Fibroblast of lung (primary cell): ENCODE measurements at regions not wholly inside any gene's neighbourhood (a gene's known extent, or its start where the extent isn't known, plus 50 kb on each side); places are given as distances from the start of the nearest gene placed in this dataset.

ENCODE experiments used
- DNase-seq, 2 donors: peaks; one replicate each; pipeline versions ENCODE4 v3.0.0 to v3.0.0-alpha.2; 2010; ENCODE audit warnings: low read depth in 2 of 2
- H2AFZ ChIP-seq: 2 replicates; pipeline ENCODE4 v1.5.1; 2012; ENCODE audit warnings: low read length, control low read depth, inconsistent platforms
- H3K27ac ChIP-seq: 2 replicates; pipeline ENCODE4 v1.5.1; 2011; ENCODE audit warnings: low read length, control low read depth; ENCODE audit not compliant: insufficient read depth
- H3K27me3 ChIP-seq: 2 replicates; pipeline ENCODE4 v1.5.1; 2011; ENCODE audit warnings: mild to moderate bottlenecking, low read length; ENCODE audit not compliant: control insufficient read depth, insufficient read depth
- H3K36me3 ChIP-seq: 2 replicates; pipeline ENCODE4 v1.5.1; 2011; ENCODE audit warnings: low read length; ENCODE audit not compliant: control insufficient read depth, insufficient read depth
- H3K4me1 ChIP-seq: 2 replicates; pipeline ENCODE4 v1.5.1; 2011; ENCODE audit warnings: low read length; ENCODE audit not compliant: control insufficient read depth, insufficient read depth; ENCODE audit errors: extremely low read depth
- H3K4me2 ChIP-seq: 2 replicates; pipeline ENCODE4 v1.5.1; 2011; ENCODE audit warnings: low read length, control low read depth; ENCODE audit not compliant: insufficient read depth; ENCODE audit errors: extremely low read depth
- H3K4me3 ChIP-seq, 4 experiments: fragments of 200-600 bp in 1 of 4; sonication (generic) in 1 of 4; replicated peaks in 1 of 4; 2 replicates each; pipeline ENCODE4 v1.5.1; 2011 to 2016; ENCODE audit warnings: low read length in 4 of 4, low read depth in 3 of 4, mild to moderate bottlenecking in 3 of 4, control low read depth in 2 of 4, inconsistent platforms in 1 of 4, mixed read lengths in 1 of 4; ENCODE audit not compliant: insufficient read depth in 1 of 4; ENCODE audit errors: control extremely low read depth in 1 of 4
- H3K79me2 ChIP-seq: 2 replicates; pipeline ENCODE4 v1.5.1; 2012; ENCODE audit warnings: mild to moderate bottlenecking, low read length, inconsistent platforms; ENCODE audit not compliant: control insufficient read depth, insufficient read depth
- H3K9ac ChIP-seq: 2 replicates; pipeline ENCODE4 v1.5.1; 2011; ENCODE audit warnings: mild to moderate bottlenecking, low read length, control low read depth; ENCODE audit not compliant: insufficient read depth
- H3K9me3 ChIP-seq: 2 replicates; pipeline ENCODE4 v1.5.1; 2012; ENCODE audit warnings: low read depth, low read length; ENCODE audit not compliant: control insufficient read depth, insufficient read depth
- H4K20me1 ChIP-seq: 2 replicates; pipeline ENCODE4 v1.5.1; 2011; ENCODE audit warnings: low read length; ENCODE audit not compliant: control insufficient read depth, insufficient read depth; ENCODE audit errors: extremely low read depth
- CTCF ChIP-seq, 2 donors: IDR thresholded peaks in 1 of 2; conservative IDR thresholded peaks in 1 of 2; 1 replicate in 1 of 2; 2 replicates in 1 of 2; pipeline ENCODE4 v1.5.1; 2011 to 2012; ENCODE audit warnings: low read length in 2 of 2, control low read depth in 1 of 2, inconsistent platforms in 1 of 2, low read depth in 1 of 2, mild to moderate bottlenecking in 1 of 2
- EZH2 ChIP-seq: IDR thresholded peaks from 2 replicates; pipeline ENCODE4 v1.5.1; 2012; ENCODE audit warnings: low read length, control low read depth, mild to moderate bottlenecking; ENCODE audit errors: missing control alignments

DNA sequence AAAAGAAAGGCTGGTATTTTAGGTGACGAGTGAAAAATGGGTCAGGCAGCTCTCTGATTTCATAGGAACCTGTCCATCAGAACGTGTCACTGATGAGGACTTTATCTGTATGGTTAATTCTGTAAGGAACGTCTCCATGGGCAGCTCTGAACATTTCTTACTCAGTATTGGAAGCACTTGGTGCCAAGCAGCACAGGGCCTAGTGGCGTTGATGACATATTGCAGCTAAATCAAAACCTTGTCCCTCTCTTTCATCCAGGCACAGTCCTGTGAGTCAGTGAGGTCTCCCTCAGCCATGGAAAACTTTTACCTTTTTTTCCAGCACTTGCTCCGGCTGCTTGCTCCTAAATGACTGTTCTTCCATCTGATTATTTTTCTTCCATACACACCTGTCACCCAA is 301.9 kb downstream of the DHX15 start:
- Histone ChIP-seq H4K20me1 (no peaks in the 10 kb centered on the region), H2AFZ (no peak overlapping the region), H3K27me3 (peaks cover 4% of the 10 kb centered on the region), H3K9me3 (no peaks in the 10 kb centered on the region), H3K36me3 (no peaks in the 10 kb centered on the region), H3K79me2 (no peaks in the 10 kb centered on the region), H3K4me3 (no peak overlapping the region), H3K27ac (no peak overlapping the region), H3K4me1 (no peaks in the 10 kb centered on the region), H3K9ac (no peak overlapping the region), H3K4me2 (no peak overlapping the region)
- DNase-seq = no peak
- TF ChIP-seq EZH2 = no peak
- no peak for TF ChIP-seq CTCF (conservative IDR thresholded peaks at IDR 0.05 in 1 of 2, IDR thresholded peaks at IDR 0.05 in 1 of 2; ENCODE audit: low read depth in 1 of 2, low read length in 2 of 2)

DNA sequence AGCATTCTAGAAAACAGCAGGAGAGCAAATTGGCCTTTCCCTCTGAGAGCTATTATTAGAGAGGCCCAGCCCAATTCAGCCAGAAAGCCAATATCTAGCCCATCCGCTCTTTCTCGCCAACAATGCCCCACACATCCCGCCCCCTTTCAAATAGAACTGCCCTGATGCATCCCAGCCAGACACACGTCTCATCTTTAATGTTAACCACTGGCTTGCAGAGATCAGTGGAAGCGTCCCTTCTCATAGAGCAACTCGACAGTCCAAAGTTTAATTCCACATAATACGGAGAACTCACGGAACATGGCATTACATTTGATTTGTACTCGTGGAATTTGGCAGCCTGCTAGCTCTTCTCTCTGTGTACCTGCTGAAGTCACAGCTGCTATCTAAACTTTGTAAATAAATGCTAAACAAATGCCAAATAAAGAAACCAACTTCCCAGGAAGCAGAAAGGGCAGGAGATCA is 304.4 kb downstream of the DHX15 start:
- Histone ChIP-seq H3K4me2 (no peak overlapping the region), H3K4me1 (no peaks in the 10 kb centered on the region), H4K20me1 (no peaks in the 10 kb centered on the region), H3K27me3 (peaks cover 4% of the 10 kb centered on the region), H2AFZ (no peak overlapping the region), H3K4me3 (no peak overlapping the region), H3K36me3 (no peaks in the 10 kb centered on the region), H3K9me3 (no peaks in the 10 kb centered on the region), H3K27ac (no peak overlapping the region), H3K9ac (no peak overlapping the region), H3K79me2 (no peaks in the 10 kb centered on the region)
- DNase-seq = no peak
- TF ChIP-seq EZH2 (no peak), CTCF (conservative IDR thresholded peaks at IDR 0.05 in 1 of 2, IDR thresholded peaks at IDR 0.05 in 1 of 2; ENCODE audit: low read depth in 1 of 2, low read length in 2 of 2) (no peak)

DNA sequence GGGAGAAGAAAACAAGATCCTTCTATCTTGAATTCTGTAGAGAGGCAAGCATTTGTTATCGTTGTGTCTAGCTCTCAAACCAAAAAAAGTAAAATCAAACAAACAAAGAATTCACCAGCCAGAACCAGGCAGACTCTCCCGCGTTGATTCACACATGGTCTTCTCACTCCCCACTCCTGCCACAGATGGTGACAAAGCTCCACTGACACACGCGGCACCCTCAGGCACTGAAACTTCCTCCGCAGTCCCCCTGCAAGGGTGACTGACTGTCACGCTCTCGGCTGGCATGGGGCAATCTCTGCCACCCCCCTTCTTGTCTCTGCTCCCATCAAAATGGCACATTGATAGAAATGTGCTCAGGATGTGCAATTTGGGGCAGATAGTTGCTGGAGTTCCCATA is 304.9 kb downstream of the DHX15 start:
- Histone ChIP-seq H3K4me1 (no peaks in the 10 kb centered on the region), H3K4me2 (no peak overlapping the region), H3K27me3 (peaks cover 4% of the 10 kb centered on the region), H3K9me3 (no peaks in the 10 kb centered on the region), H3K27ac (no peak overlapping the region), H3K79me2 (no peaks in the 10 kb centered on the region), H4K20me1 (no peaks in the 10 kb centered on the region), H3K9ac (no peak overlapping the region), H3K36me3 (no peaks in the 10 kb centered on the region), H2AFZ (no peak overlapping the region), H3K4me3 (no peak overlapping the region)
- no peak for TF ChIP-seq EZH2
- DNase-seq = no peak
